HepG2 (cell line): ENCODE measurements at regions not wholly inside any gene's neighbourhood (a gene's known extent, or its start where the extent isn't known, plus 50 kb on each side); places are given as distances from the start of the nearest gene placed in this dataset.

ENCODE experiments used
- CTCF ChIP-seq: sonication (generic); formaldehyde crosslinking; IDR thresholded peaks from 2 replicates; pipeline ENCODE4 v1.5.0; 2020; ENCODE audit warnings: mild to moderate bottlenecking, missing genetic modification reagents, moderate library complexity
- EZH2 ChIP-seq: conservative IDR thresholded peaks from 2 replicates; pipeline ENCODE4 v1.6.1; 2012; ENCODE audit warnings: mild to moderate bottlenecking, low read depth, low read length, moderate library complexity
- GABPB1 ChIP-seq: IDR thresholded peaks from 2 replicates; pipeline ENCODE4 v1.6.1; 2016; ENCODE audit warnings: mild to moderate bottlenecking, missing genetic modification reagents, moderate library complexity, missing compliant biosample characterization
- GPBP1L1 ChIP-seq: sonication (generic); formaldehyde crosslinking; IDR thresholded peaks from 2 replicates; pipeline ENCODE4 v1.5.0; 2020; ENCODE audit warnings: mild to moderate bottlenecking, missing genetic modification reagents
- IKZF4 ChIP-seq: sonication (generic); formaldehyde crosslinking; IDR thresholded peaks from 2 replicates; pipeline ENCODE4 v1.5.1; 2020; ENCODE audit warnings: borderline replicate concordance, mild to moderate bottlenecking, low read depth, missing genetic modification reagents; ENCODE audit errors: not compliant biosample characterization
- NFKB2 ChIP-seq: sonication (generic); formaldehyde crosslinking; IDR thresholded peaks from 2 replicates; pipeline ENCODE4 v1.4.0; 2020; ENCODE audit warnings: missing genetic modification reagents, borderline replicate concordance
- POLR2A ChIP-seq, 2 experiments: IDR thresholded peaks; 2 replicates each; pipeline ENCODE4 v1.6.1; 2011; ENCODE audit warnings: low read depth in 2 of 2, low read length in 2 of 2, mild to moderate bottlenecking in 1 of 2, moderate library complexity in 1 of 2; ENCODE audit not compliant: insufficient read depth in 1 of 2
- ZBTB26 ChIP-seq: IDR thresholded peaks from 2 replicates; pipeline ENCODE4 v1.6.1; 2016; ENCODE audit warnings: missing compliant biosample characterization, missing genetic modification reagents, borderline replicate concordance
- ZBTB4 ChIP-seq: sonication (generic); formaldehyde crosslinking; IDR thresholded peaks from 2 replicates; pipeline ENCODE4 v1.4.0; 2020; ENCODE audit warnings: missing genetic modification reagents, mild to moderate bottlenecking, borderline replicate concordance
- ZFP90 ChIP-seq: sonication (generic); formaldehyde crosslinking; IDR thresholded peaks from 2 replicates; pipeline ENCODE4 v1.8.0; 2022; ENCODE audit warnings: missing genetic modification reagents, mild to moderate bottlenecking, inconsistent platforms, borderline replicate concordance
- ZNF333 ChIP-seq: sonication (generic); formaldehyde crosslinking; IDR thresholded peaks from 2 replicates; pipeline ENCODE4 v1.4.0; 2020; ENCODE audit warnings: mild to moderate bottlenecking, missing genetic modification reagents, borderline replicate concordance
- ZNF644 ChIP-seq: IDR thresholded peaks from 2 replicates; pipeline ENCODE4 v1.6.1; 2016; ENCODE audit warnings: low read depth

GRCh38 chr3:147832611-147833010 is 423.4 kb downstream of the ZIC1 start:
- TF ChIP-seq EZH2 (no peak), GPBP1L1 (CRISPR knock-in tag) (no peak), POLR2A (IDR thresholded peaks at IDR 0.05; ENCODE audit: insufficient read depth in 1 of 2, low read depth in 2 of 2, low read length in 2 of 2) (no peak), IKZF4 (CRISPR knock-in tag) (no peak), ZNF644 (no peak), GABPB1 (CRISPR knock-in tag) (no peak), ZBTB4 (no peak), NFKB2 (CRISPR knock-in tag) (no peak), ZNF333 (no peak), CTCF (CRISPR knock-in tag) (no peak), ZBTB26 (no peak), ZFP90 (CRISPR knock-in tag) (no peak)
